ENCODE measurements at regions not wholly inside any gene's neighbourhood (a gene's known extent, or its start where the extent isn't known, plus 50 kb on each side); places are given as distances from the start of the nearest gene placed in this dataset.
A peak's percentile ranks its signal among the peaks of the same experiment; 100 is the strongest.

DNA sequence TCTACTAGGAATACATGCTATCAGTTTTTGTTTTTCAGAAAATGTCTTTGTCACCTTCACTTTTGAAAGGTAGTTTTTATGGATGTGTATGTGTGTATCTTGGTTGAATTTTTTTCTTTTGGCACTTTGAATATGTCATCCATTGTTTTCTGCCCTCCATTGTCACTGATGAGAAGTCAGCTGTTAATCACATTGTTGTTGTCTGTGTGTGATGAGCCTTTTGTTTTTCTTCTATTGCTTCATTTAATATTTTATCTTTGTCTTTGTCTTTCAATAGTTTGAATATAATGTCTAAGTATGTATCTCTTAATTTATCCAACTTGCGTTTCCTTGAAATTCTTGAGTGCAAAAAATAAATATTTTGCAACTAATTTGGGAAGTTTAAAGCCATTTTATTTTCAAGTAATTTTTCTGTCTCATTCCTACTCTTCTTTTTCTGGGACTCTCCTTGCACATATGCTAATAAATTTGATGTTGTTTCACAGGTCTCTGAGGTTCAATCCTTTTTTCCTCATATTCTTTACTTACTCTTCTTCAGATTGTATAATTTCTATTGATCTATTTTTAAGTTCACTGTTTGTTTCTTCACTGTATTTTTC is 546.9 kb upstream of the GHITM start:
- DNase-seq, result no peak

DNA sequence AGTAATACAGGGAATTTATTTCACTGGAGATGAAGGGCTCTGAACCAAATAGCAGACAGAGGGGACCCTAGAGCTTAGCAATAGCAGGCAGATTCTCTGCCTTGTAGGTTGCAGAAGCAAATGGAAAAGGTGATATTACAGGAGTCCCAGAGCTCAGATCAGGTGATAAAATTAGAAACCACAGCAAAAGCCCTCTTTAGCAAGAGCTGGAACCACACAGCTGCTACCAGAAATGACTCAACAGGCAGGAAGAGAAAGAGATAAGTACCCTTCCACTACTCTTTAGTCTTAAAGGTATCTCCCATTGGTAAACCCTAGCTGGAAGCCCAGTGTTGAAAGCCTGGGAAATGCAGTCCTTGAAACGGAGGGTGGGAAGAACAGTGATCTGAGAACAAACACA is 535.6 kb upstream of the GHITM start:
- DNase-seq, result peak; percentile 26

DNA sequence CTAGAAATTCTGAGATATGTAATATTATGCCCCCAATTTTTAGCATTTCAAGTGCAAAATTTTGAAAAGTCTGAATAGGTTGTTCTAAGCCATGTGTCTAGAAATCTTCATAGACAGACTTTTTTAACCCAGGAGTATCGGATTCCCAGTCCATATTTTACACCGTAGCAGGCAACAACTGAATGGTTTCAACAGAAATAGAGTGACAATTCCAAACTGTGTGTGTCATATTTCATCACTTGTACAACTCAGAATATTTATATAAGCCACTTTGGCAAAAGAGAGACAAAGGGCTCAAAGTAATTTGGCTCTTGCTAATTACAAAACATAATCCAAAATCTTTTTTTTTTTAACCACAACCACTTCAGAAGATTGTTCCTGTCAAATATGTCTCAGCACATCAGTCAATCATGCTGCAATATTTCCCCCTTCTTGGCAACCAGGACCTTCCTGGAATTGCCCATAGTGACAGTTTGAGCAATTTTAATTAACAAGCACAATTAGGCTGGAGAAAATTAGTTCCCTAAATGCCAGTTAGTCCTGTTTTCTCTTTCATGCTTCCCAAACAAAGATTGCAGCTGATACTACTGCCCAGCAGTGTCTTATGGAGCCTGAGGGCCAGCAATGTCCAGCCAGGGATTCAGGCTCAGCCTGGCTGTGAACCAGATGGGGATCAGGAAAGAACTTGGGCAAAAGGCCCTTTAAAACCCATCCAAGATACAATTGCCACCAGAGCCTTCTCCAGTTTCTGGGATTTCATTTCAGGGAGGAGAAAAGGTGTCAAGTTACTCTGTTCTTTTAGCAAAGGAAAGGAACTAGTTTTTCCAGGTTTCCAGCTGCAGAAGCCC is 533.3 kb upstream of the GHITM start:
- DNase-seq, result peak; percentile 27

DNA sequence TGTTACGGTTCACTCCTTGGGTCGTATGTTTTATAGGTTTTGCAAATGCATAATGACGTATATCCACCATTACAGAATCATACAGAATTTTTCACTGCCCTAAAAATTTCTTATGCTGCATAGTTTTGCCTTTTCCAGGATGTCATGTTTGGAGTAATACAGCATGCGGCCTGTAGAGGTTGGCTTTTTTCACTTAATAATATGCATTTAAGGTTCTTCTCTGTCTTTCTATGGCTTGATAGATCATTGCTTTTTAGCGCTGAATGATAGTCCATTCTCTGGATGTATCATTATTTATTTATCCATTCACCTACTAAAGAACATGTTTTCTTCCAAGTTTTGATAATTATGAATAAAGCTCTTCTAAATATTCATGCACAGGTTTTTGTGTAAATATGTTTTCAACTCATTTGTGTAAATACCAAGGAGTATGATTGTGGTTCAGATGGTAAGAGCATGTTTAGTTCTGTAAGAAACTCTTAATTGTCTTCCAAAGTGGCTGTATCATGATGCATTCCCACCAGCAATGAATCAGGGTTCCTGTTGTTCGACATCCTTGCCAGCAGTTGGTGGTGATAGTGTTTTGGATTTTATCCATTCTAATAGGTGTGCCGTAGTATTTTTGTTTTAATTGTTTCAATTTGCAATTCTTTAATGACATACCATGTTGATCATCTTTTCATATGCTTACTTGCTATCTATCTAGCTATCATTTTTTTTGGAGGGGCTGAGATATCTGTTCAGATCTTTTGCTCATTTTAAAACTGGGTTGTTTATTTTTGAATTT is 531.2 kb upstream of the GHITM start:
- DNase-seq, result no peak

DNA sequence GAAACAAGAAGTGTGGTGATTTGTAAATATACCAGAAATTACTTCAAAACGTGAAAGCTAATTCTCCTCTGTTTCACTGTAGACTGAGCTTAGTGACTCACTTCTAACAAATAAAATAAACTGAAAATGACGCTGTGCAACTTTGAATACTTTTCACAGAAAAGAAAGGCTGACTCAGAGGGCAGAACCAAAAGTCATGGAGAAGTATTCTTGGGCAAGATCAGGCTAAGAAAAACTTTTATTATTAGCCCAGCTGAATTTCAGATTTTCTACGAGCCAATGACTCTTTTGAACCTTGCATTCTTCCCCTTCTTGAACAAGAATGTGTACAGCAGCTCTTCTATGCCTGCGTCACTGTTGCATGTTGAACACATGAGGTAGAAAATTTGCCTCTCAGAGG is 527.3 kb upstream of the GHITM start:
- DNase-seq, result peak; percentile 43

DNA sequence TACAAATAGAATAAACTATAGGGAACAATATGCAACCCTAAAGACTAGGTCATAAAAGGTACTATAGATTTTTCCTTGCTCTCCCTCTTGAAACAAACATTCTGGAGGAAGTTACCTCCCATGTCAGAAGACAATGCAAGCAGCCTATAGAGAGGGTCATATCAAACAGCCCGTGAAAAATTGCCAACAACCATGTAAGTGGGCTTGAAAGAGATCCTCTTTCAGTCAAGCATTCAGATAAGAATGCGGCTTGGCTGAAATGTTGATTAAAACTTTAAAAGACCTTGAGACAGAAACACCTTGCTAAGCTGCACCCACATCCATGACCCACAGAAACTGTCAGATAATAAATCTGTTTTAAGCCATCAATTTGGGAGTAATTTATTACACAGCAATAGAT is 526.6 kb upstream of the GHITM start:
- no peak for DNase-seq

DNA sequence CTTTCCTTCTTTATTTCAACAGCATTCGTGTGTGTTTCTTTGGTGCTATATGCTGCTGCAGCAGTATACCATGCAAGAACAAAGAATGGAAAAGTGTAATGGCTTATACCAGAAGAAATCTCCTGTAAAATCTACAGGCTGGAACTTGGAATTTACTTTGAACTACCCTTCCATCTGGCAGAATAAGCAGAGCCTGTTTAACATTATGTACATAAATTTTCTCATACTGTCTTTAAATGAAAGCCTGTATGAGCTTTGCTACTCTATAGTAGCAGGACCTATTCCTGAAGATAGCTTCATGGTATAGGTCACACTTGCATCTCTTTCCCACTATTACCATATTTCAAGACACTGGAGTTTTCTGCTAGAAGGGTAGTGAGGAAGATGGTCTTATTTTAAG is 522.1 kb upstream of the GHITM start:
- DNase-seq, result no peak

DNA sequence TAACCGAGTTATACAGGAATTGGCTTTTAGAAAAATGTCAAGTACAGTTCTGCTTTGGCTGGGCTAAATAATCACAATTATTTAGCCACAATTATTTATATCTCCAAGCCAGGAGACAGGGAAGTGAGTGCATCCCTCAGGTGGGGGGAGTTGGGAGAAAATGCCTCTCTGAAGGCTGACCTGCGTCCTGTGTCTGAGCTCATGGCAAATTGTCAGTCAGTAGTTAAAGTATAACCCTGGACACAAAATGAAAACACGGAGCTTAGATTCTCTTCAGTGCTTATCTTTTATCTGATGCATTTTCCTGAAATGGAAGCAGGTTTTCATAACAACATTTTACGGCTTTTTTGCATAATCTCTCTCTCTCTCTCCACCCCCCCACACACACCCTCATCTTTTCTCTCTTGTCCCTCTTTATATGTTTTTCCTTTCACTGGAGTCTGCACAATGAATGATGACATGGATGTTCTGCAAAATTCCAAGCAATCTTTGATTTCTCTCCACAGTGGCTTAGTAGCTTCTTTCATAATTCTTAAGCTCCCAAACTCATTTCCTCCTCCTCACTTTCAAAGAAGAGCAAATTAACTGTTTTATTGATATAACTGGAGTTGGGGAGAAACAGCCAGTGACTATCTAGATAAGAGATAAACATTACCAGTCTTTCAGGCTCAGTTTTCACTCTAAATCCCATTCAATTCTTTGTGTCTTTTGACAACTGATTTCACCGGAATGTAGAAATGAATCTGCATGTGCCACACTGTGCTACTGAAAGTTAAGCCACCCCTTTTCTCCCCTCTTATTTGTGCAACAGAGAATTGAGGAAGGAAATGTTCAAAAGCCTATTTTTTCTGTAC is 521.4 kb upstream of the GHITM start:
- DNase-seq, result no peak

DNA sequence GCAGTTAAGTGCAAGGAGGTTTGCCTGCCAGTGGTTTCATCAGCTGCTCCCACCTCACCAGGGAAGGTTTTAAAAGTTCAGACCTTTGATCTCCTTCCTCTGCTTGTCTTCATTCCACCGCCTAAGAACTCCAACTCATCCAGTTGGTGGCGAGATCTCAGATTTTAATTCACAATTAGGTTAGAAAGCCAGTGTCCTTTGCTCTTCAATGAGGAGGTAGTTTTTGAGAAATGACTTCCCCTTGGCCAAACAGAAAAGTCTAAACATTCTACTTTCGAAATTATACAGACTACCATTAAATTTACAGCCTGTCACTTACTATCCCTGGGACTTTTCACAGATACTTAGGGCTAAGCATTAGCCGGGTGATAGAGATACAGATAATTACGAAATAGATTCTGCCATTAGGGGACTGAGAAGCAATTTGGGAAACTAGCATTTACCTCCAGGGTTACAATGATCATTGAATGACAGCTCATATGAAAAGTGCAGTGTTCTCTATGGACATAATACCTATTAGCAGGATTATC is 513.4 kb upstream of the GHITM start:
- no peak for DNase-seq

DNA sequence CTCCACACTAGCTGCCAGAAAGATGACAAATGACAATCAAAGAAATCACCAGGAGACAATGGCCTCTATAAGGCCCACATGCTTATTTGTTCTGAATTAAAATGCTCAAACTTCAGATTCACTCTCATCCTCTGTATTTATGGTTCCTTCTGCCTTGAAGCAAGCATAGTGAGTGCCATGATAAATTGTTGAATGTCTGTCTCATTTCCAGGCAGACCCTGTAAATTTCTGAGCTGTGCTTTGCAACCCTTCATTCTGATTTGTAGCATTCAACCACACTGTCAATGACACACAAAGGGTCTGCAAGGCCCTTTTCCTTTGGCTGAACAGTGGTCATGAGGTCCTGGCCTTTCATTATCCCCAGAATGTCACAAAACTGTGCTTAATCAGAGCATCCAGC is 506.6 kb upstream of the GHITM start:
- DNase-seq, result no peak

DNA sequence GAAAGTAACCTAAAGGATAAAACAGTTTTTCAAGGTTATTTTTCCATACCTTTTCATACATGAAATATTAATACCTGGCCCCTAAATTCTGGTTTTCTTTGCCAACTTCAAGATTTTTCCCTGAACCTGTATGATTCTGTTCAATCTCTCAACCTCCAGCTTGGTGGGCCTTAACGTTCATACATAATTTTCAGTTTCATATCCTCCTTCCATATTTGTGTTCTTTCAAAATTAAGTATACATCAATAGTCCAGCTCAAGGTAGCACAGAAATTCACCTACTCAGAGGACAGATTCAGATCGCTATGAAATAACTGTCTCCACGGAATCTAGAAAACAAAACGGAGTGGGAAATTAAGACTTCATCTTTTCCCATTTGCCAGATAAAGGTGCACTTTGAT is 505.8 kb upstream of the GHITM start:
- DNase-seq, result no peak

DNA sequence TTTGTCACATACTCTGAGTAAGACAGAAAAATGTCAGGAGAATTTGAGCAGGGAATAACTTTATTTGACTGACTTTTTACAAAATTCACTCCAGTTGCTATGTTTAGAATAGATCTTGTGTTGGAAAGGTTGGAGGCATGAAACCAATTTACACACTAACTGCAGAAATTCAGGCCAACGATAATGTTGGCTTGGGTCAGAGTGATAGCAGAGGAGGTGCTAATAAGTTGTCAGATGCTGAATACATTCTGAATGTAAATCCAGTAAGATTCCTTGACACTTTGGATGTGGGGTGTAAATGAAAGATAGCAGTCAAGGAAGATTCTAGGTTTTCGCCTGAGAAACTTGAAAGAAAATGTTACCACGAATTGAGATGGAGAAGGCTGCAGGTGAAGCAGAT is 502.5 kb upstream of the GHITM start:
- DNase-seq, result no peak

DNA sequence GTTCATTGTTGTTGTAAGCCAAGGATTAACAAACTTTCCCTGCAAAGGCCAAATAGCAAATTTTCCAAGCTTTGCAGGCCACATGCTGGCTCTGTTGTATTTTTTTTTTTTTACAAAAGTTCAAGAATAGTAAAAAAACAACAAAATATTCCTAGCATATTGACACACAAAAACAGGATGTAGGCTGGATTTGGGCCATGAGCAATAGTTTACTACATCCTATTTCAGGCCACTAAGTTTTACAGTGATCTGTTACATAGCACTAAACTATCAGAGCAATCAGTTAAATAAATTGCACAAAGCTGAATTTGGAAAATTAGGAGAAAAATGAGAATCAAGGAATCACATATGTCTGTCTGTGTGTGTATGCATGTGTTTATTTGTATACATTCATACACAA is 491.8 kb upstream of the GHITM start:
- DNase-seq, result no peak

DNA sequence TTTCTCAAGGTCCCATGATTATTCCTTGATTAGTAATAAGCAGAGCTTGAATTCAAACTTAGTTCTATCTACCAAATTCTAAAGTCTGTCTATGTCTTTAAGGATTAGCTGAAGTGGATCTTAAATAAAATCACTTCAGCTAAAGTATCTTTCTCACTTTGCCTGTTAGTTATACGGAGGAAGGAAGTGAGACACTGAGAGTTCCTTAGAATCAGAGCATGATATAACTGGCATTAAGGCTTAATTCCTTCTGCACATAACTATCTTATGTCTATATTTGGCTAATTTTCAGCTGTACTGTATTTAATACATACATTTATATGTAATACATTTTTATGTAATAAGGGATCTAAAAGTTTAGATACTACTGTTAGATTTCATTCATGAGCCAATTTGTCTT is 491.1 kb upstream of the GHITM start:
- no peak for DNase-seq

DNA sequence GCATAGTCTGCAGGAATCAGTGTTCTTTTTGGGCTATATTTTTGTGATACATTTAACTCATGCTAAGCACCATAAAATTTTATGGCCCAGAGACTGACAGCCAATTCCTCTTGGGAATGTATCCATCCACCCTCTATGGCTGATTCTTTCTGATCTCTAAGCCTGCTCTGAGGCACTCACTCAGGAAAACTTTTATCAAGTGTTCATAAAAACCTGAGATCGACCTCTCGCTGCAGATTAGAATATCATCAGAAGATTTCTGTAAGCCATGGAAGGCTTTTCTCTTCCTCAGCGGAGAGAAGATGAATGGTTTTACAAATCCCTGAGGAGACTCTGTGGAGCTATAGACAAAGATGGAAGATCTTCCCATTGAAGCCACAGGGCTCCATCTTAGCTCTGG is 489.8 kb upstream of the GHITM start:
- DNase-seq, result no peak

DNA sequence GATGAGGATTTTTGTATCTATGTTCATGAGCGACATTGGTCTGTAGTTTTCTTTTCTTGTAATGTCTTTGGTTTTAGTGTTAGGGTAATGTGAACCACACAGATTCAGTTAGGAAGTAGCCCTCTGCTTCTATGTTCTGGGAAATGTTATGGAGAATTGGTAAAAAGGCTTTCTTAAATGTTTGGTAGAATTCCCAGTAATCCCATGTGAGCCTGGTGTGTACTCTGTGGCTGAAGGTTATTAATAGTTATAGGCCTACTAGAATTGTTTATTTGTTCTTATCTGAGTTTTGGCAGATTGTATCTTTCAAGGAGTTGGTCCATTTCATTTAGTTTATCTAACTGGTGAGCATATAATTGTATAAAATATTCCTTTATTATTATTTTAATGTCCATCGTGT is 484.6 kb upstream of the GHITM start:
- DNase-seq, result no peak

DNA sequence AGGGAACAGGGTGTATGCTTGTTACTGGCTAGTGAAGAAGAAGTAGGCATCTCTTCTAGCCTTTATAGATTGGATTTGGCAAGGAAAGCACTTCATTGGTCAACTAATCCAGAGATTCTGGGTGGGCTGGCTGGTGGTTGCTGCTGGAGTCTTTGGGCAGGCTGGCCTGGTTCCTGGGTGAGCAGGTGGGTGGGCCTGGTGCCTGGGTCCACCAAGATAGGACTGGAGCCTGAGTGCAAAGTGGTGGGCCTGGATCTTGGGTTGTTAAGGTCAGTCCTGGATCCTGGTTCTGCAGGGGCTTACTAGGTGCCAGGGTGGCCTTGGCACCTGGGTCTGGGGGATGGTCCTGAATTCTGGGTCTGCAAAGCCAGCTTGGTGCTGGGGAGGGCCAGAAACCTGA is 482.4 kb upstream of the GHITM start:
- DNase-seq, result no peak

DNA sequence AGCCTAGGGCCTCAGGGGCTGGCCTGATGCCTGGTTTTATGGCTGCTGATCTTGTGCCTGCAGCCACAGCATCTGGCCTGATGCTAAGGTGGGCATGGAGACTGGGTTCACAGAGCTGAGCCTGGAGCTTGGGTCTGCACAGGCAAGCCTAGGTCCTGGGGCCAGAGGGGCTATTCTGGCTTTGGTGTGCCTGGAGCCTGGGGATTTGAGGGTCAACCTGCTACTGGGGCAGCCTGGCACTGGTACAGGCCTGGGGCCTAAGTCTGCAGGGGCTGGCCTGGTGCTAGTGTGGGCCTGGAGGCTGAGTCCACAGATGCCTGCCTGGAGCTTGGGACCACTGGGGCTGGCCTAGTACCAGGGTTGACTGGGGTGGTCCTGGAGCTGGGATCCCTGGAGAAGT is 481.8 kb upstream of the GHITM start:
- DNase-seq, result no peak

DNA sequence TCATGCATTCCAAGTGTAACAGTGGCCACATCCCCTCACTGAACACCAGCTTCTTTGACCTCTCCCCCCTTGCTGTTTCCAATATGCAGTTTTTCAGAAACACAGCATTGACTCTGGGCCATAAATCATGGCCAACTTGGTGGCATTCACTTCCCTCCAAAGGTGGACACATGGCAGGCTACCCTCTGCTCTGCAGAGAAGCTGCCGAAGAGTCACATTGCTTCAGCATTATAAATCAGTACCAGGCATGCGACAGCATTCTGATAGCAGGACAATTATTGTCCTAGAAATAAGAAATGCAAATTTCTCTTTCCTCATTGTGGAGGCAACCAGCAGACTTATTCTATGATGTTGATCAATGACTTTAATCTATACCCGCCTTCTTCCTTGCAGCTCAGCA is 475.4 kb upstream of the GHITM start:
- no peak for DNase-seq

DNA sequence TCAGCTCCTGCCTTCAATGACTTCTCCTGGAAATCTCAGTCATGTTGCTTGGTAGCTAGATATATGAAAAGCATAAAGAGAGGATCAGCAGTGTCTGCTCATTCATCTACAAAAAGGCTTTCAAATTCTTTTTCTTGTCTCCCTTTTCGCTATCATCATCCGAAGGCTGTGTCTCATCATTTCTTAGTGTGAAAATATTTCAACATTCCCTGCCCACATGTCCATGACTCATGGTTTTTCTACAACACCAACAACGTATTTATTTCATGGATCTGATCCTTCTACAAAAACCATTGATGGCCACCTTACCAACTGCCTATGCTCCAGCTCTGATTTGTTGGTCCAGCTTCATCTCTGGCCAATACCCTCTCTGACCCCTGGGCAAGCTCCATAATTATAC is 472.5 kb upstream of the GHITM start:
- no peak for DNase-seq

DNA sequence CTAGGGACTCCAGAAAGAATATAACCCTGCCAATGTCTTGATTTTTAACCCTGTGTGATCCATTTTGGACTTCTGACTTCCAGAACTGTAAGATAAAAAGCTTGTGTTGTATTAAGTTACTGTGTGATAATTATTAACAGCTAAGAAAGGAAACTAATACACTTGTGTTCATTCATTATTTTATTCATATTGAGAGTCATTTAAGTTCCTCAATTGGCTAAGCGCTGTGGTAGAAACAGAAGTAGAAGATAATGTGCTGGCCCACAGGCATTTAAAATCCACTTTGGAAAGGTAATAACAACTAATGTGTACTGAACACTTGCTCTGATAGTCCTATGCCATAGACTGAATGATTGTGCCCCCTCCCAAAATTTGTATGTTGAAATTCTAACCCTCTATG is 471.7 kb upstream of the GHITM start:
- DNase-seq, result no peak

DNA sequence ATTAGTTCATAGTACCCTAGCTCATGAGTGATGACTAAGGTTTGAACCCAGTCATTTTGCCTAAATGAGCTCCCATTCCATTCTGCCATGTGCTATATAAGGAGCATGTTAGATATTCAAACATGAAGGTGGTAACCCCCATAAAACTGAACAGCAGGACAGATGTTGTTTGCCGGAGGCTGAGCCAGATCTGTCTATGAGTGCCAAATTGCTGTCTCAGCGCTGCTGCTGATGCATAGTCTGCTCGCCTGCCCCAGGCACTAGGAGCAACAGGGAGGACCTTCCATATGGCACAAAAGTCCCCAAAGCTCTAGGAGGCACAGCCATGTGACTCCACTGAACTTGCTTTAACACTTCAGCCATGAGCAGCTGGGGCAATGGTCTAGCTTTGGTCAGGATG is 466.0 kb upstream of the GHITM start:
- no peak for DNase-seq

DNA sequence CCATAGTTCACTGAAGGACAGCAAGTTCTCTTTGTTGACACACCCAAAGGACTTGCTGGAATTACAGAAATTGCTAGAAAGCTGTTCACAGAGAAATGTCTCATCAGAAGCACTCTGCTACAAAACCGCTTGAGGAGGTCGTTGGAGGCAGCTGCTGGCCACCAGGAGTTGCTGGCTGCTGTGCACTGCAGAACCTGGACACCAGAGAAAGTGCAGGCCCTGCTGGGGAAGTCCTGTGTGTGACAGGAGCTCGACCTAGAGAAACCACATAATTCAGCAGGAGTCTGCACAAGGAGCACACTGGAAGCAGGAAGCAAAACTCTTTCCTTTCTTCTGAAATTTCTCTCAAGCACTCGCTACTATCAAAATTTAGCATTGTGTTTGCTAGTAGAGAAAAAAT is 461.5 kb upstream of the GHITM start:
- DNase-seq, result no peak
